GDM1 (cell line): ENCODE measurements at regions not wholly inside any gene's neighbourhood (a gene's known extent, or its start where the extent isn't known, plus 50 kb on each side); places are given as distances from the start of the nearest gene placed in this dataset.

Experiments used
- DNase-seq: peaks from one replicate; lab custom pipeline; 2025; lab: John Stamatoyannopoulos, UW

DNA sequence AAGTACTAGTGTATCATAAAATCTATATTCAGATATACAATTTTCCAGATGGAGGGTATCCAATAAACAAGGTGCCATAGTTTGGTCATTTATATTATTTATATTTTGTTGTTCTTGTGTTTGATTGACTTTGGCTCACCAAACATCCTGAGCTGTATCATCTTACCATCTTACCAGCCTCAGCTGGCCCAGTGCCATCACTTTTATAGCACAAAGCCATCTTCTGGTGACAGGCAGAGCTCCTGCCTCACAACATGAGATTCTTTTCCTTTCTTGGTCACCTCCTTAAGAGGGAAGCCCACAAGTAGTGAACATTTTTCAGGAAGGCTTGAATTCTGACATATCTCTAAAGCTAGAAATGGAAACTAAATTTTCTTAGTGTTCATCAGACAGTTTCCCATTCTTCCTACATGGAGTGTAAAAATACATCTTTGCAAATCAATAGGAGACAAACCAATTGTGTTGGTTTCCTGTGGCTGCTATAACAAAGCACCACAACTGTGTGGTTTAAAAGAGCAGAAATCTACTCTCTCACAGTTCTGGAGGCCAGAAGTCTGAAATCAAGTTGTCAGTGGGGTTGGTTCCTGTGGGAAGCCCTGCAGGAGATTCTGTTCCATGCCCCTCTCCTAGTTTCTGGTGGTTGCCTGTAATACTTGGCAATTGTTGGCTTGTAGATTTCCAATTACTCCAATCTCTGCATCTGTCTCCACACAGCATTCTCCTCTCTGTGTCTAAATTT is 341.8 kb downstream of the MAN2A1 start:
- no peak for DNase-seq

- DNase-seq: no peak
These were observed 342.6 kb downstream of the MAN2A1 start for GRCh38 chr5:110032376-110032775.

- no peak for DNase-seq
These were observed 344.4 kb downstream of the MAN2A1 start for GRCh38 chr5:110034056-110034600.

DNA sequence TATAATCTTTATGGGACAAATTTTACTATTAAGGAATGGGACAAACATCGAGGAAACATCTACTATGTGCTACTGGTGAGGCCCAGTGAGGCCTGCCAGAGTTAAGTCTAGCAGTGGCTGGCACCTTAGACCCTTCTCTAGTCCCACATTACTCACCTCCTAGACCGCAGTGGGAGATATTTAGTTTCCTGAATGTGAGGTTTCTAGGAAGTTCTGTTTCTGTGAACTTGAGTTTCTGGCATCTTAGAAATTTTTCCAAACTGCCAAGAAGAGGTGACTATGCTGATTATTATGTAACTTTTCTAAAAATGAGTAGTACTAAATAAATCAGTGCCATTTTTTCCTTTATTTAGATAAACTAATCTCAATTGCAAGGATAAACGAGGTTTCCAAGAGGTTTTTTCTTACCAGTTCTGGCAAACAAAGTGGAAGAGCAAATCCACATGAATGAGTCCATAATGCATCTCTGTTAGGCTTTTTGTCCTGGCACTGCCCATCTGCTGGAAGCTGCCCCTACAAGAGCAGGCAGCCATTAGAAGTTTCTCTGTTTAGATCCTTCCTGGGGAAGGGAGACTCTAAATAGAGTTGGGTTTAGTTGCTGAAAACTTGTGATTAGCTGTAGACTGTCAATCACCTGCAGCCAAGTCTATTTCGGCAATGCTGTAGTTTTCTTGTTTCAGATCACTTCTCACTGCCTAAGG is 348.7 kb downstream of the MAN2A1 start:
- no peak for DNase-seq

GRCh38 chr5:110040178-110040577 is 350.5 kb downstream of the MAN2A1 start:
- DNase-seq: no peak

DNA sequence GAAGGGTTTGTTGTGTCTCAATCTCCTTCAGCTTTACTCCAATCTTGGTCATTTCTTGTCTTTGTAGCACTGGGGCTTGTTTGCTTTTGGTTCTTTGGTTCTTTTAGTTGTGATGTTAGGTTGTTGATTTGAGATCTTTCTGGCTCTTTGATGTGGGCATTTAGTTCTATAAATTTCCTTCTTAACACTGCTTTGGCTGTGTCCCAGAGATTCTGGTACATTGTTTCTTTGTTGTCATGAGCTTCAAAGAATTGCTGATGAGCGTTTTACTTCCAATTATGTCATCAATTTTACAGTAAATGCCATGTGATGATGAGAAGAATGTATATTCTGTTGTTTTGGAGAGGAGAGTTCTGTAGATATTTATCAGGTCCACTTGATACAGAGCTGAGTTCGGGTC is 353.3 kb downstream of the MAN2A1 start:
- no peak for DNase-seq

- no peak for DNase-seq
These were observed 355.4 kb downstream of the MAN2A1 start for GRCh38 chr5:110045158-110045557.

DNA sequence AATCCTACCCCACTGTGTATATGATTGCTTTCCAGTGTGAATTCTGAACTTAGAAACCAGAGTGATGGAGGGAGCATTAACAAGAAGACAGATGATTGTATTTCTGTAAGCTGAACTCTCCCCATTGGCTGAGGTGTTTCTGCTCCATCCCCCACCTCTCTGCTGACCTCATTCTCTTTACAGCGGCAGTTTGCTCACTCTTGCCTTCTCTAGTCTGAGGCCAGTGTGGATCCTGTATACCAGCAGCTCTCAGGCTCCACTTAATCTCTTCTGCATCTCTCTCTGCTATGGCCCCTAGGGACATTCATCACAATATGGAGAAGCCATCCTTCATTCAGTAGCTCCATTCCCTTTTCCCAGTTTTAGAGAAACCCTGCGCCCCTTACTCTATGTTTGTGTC is 358.8 kb downstream of the MAN2A1 start:
- no peak for DNase-seq

- no peak for DNase-seq
These were observed 360.1 kb downstream of the MAN2A1 start for GRCh38 chr5:110049816-110050215.

DNA sequence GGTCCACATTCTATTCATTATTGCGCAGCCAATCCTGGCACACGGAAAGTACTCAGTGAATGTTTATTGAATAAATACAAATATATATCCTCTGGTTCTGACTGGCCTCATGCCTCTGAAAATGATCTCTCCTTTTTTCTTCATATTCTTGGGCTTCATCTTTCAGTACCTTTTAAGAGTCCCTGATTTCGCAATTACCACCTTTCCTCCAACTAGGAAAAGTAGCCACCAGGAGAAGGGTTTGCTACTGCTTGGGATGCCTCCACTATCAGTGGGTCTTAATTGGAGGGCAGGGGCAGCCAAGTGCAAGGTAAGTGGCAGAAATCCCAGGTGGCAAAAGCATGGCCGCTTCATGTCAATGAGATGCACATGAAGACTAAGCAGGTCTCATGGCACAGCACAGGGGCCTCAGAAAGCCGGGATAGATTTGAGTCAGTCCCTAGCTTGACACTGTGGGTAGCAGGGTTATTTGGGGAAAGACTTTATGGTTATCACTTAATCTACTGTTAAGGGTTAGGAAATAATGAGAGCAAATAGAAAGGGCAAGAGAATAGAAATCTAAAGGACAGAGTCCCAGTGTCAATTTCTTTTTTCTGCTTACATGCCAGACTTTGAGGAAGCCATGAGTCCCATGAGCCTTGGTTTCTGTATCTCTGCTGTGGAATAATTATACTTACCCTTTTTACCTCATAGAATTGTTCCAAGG is 361.1 kb downstream of the MAN2A1 start:
- no peak for DNase-seq

- no peak for DNase-seq
These were observed 363.5 kb downstream of the MAN2A1 start for GRCh38 chr5:110053205-110053604.

DNA sequence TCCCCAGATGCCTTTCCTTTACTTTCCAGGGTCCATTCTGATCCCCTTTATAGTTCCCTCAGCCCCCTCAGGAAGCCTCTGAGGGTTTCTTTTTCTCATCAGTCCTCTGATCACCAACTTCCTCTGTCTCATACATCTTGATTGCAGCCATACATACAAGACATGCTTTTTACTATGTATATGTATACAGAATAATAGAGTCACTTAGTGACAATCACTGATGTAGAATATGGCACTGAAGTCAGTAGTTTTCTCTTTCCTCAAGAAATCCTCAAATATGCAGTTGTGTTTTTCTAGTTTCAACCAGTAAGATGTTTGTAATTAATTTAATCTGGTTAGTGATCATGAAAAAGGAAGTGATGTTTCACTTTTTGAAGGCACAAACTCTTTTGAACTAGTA is 364.1 kb downstream of the MAN2A1 start:
- no peak for DNase-seq

DNA sequence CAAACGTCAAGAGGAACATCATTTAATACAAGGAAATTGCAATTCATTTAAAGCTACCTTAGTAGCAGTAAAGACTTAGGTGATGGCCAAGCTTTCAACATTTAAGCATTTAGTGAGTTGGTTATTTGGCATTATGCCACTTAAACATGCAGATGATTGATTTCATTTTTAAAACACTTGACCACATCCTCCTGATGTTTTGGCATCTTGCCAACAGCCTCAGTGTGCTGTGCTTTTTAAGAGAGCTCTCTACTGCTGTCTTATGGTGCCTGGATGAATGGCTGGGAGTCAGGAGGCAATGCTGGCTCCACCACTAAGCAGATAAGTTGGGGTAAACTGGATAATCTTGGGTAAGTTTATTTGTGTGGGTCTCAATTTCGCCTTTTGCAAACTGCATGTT is 364.5 kb downstream of the MAN2A1 start:
- peak; percentile 54 for DNase-seq

GRCh38 chr5:110055302-110055701 is 365.6 kb downstream of the MAN2A1 start:
- DNase-seq: no peak

- DNase-seq: no peak
These were observed 366.9 kb downstream of the MAN2A1 start for GRCh38 chr5:110056580-110057114.

GRCh38 chr5:110058175-110058574 is 368.4 kb downstream of the MAN2A1 start:
- no peak for DNase-seq

DNA sequence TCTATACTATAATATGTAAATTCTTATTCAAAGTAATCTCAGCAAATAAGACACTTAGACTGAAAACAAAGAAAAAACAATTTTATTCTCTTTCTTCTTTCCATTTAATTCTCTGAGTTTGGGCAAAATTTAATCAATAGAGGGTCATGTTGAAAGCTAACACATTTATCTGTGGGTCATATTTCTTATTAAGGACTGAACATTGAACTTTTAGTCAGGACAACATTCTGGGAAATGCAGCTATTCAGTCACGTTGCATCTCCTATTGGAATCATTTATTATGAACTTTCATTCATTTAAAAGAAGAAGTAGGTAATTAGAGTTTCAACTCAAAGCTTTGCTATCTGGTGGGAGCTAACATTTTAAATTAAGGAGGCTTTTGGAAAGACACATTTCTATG is 372.5 kb downstream of the MAN2A1 start:
- DNase-seq: no peak

DNA sequence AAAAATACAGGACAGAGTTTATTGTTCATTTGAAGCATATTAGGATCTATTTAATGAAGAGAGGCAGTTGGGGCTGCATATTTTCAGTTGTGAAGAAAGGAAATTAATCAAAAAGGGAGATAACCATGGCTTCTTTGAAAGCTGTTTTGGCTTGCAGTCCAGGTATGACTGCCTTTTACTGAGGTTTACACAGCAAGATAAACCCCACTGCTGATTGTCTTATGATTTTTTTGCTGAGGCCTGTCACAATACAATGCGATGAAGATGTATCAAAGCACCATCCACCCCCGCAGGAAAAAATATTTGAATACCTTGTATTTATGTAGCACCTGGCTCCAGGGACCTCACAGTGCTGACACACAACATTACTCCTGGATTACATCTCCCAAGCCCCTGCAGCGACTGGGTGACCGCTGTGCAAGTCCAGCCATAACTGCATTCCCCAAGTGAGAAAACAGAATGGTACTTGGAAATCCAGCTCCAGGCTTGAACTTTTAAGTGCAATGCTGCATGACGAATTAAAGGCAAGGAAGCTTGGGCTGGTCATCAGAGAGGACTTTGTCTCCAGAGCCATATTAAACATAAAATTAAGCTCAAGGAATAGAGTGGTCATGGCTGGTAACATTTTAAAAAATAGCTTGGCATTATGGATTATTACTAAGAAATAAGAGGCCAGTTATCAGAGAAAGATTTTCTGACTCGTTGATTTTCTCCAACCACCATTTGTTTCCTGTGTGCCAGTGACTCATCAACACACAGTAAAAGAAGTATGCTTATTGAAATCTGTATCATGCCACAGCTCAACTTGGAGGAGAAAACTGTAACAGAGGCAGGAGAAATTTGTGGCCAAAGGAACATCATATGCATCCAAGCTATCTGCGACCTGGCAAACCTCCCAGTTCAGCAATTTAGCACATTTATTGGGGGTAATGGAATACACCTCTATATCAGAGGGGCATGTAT is 374.2 kb downstream of the MAN2A1 start:
- no peak for DNase-seq

DNA sequence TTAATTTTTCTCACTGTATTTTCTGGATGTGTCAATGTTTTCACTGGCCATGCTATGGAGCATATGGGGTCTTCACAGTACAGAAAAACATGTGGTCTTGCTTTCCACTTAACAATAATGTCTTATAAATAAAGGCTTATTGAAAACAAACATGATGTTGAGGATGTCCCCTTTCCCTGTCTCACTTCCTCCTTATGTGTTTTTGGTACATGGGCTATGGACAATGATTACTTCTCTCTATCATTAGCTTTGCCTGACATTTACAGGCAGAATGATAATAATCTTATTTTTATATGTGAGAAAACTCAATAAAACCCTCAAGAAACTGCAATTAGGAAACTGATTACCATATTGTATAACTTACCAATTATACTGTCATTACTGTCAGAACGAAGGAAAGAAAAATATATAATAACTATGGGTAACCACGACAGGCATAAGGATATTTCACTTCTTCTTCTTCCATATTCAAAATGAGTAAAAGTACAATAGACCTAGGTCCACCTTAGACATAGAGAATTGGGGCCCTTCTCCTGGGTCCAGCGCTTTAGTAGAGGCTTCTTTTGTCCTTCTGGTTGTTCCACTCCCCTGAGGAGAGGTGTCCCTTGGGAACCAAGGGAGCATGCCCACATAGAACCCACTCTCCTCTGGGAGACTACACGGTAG is 375.0 kb downstream of the MAN2A1 start:
- DNase-seq: no peak

DNA sequence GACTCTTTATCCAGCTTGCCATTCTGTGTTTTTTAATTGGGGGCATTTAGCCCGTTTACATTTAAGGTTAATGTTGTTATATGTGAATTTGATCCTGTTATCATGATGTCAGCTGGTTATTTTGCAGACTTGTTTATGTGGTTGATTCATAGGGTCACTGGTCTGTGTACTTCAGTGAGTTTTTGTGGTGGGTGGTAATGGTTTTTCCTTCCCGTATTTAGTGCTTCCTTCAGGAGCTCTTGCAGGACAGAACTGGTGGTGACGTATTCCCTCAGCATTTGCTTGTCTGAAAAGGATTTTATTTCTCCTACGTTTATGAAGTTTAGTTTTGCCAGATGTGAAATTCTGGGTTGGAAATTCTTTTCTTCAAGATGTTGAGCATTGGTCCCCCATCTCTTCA is 381.1 kb downstream of the MAN2A1 start:
- no peak for DNase-seq

DNA sequence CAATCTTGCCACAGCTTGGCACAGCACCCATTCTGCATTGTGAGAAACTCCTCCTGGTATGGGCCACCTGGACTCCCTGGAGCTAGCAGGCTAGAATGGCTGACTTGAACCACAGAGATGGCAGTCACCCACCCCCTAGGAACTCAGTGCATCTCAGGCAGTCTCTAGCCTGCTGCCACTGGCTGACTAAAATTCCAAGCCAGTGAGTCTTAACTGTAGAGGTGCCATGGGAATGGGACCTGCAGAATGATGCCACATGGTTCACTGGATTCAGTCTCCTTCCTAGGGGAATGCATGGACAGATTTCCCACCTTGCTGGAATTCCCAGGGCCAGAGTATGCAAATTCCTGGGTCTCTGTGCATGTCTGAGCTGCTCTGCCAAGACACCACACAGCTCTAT is 382.9 kb downstream of the MAN2A1 start:
- no peak for DNase-seq
